HUES64 (cell line): ENCODE measurements at regions not wholly inside any gene's neighbourhood (a gene's known extent, or its start where the extent isn't known, plus 50 kb on each side); places are given as distances from the start of the nearest gene placed in this dataset.

Experiments
- H3K27ac ChIP-seq: 2 replicates; pipeline ENCODE4 v1.7.0; 2013; ENCODE audit warnings: low read depth, low read length, inconsistent platforms
- H3K27me3 ChIP-seq: 2 replicates; pipeline ENCODE4 v1.6.1; 2013; ENCODE audit warnings: mild to moderate bottlenecking, low read length; ENCODE audit not compliant: insufficient read depth
- H3K36me3 ChIP-seq: 2 replicates; pipeline ENCODE4 v1.6.1; 2013; ENCODE audit warnings: mild to moderate bottlenecking, low read length; ENCODE audit not compliant: insufficient read depth
- H3K4me1 ChIP-seq: 2 replicates; pipeline ENCODE4 v1.6.1; 2013; ENCODE audit warnings: mild to moderate bottlenecking, low read length, moderate library complexity; ENCODE audit not compliant: insufficient read depth
- H3K4me3 ChIP-seq: 2 replicates; pipeline ENCODE4 v1.5.1; 2013; ENCODE audit warnings: mild to moderate bottlenecking, low read length, moderate library complexity
- H3K9ac ChIP-seq: 2 replicates; pipeline ENCODE4 v1.6.1; 2013; ENCODE audit warnings: mild to moderate bottlenecking, low read depth, low read length
- H3K9me3 ChIP-seq: 2 replicates; pipeline ENCODE4 v1.6.1; 2013; ENCODE audit warnings: low read depth, low read length; ENCODE audit not compliant: insufficient read depth
- WGBS: fragments of 150-250, 120-280 bp; methylation state at CpG from one replicate; pipeline ENCODE4 v1.1.7; 2013; ENCODE audit warnings: missing lambda C conversion rate; 5-methylcytosine and 5-hydroxymethylcytosine counted together

GRCh38 chr7:13159467-13160184 lies 472.2 kb downstream of the ARL4A start:
- Histone ChIP-seq H3K9me3 (no peaks in the 10 kb centered on the region), H3K36me3 (no peaks in the 10 kb centered on the region), H3K9ac (no peak overlapping the region), H3K4me3 (no peak overlapping the region), H3K4me1 (no peaks in the 10 kb centered on the region; the same call in 1 of the 2 replicates), H3K27ac (no peak overlapping the region), H3K27me3 (no peaks in the 10 kb centered on the region)
- 89% methylated on average over 1 of the region's 2 CpGs for WGBS

DNA sequence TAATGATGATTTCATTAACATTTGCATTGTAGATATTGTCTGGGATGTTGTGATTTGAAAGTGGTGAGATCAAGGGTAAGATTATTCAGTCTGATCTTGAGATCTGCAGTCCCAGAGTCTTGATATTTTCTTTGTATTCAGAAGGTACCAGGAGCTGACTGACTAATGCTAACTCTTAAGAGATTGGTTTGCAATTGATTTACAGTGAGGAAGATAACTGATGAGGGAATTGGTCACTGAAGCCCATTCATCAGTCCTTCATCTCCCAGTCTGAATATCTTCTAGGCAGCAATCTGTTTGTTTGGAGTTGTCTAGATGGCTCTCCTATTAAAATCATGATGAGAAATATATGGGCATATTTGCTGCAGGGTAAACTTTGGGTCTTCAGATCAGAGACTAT lies 473.7 kb downstream of the ARL4A start:
- Histone ChIP-seq H3K36me3 (no peaks in the 10 kb centered on the region), H3K27ac (no peak overlapping the region), H3K9me3 (no peaks in the 10 kb centered on the region), H3K4me1 (no peaks in the 10 kb centered on the region), H3K9ac (no peak overlapping the region), H3K27me3 (no peaks in the 10 kb centered on the region), H3K4me3 (no peak overlapping the region)

- 95% methylated on average over 2 of the region's 4 CpGs for WGBS
- H3K9ac ChIP-seq = no peak overlapping the region
- H3K36me3 ChIP-seq = no peaks in the 10 kb centered on the region
- no peak overlapping the region for H3K27ac ChIP-seq
- no peak overlapping the region for H3K4me3 ChIP-seq
- H3K9me3 ChIP-seq = no peaks in the 10 kb centered on the region
- no peaks in the 10 kb centered on the region for H3K27me3 ChIP-seq
- no peaks in the 10 kb centered on the region for H3K4me1 ChIP-seq
These were observed 478.4 kb downstream of the ARL4A start for GRCh38 chr7:13165854-13166253.

- H3K36me3 ChIP-seq = no peaks in the 10 kb centered on the region
- no peak overlapping the region for H3K27ac ChIP-seq
- WGBS = 82% methylated on average over 1 of the region's 1 CpG
- H3K9me3 ChIP-seq = no peaks in the 10 kb centered on the region
- H3K9ac ChIP-seq = no peak overlapping the region
- no peaks in the 10 kb centered on the region for H3K4me1 ChIP-seq
- no peaks in the 10 kb centered on the region for H3K27me3 ChIP-seq
- no peak overlapping the region for H3K4me3 ChIP-seq
These were observed 479.4 kb downstream of the ARL4A start for GRCh38 chr7:13166801-13167200.

DNA sequence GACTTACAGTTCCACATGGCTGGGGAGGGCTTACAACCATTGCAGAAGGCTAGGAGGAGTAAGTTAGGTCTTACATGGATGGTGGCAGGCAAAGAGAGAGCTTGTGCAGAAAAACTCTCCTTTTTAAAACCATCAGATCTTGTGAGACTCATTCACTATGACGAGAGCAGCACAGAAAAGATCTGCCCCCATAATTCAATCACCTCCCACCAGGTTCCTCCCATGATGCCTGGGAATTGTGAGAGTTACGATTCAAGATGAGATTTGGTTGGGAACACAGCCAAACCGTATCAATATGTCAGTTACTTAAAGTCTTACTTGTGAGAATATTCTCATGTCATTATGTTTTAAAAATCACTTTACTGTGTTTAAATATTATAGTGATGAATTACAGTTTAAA lies 481.9 kb downstream of the ARL4A start:
- Histone ChIP-seq H3K4me3 (no peak overlapping the region), H3K27me3 (no peaks in the 10 kb centered on the region), H3K9ac (no peak overlapping the region), H3K4me1 (no peaks in the 10 kb centered on the region), H3K9me3 (no peaks in the 10 kb centered on the region), H3K27ac (no peak overlapping the region), H3K36me3 (no peaks in the 10 kb centered on the region)
- 88% methylated on average over 3 of the region's 3 CpGs for WGBS

GRCh38 chr7:13174991-13175390 lies 487.6 kb downstream of the ARL4A start:
- WGBS = no CpG with 5 or more reads among the region's 1 CpG
- Histone ChIP-seq H3K9me3 (no peaks in the 10 kb centered on the region), H3K9ac (no peak overlapping the region), H3K27ac (no peak overlapping the region), H3K36me3 (no peaks in the 10 kb centered on the region), H3K4me3 (no peak overlapping the region), H3K27me3 (no peaks in the 10 kb centered on the region), H3K4me1 (no peaks in the 10 kb centered on the region)

DNA sequence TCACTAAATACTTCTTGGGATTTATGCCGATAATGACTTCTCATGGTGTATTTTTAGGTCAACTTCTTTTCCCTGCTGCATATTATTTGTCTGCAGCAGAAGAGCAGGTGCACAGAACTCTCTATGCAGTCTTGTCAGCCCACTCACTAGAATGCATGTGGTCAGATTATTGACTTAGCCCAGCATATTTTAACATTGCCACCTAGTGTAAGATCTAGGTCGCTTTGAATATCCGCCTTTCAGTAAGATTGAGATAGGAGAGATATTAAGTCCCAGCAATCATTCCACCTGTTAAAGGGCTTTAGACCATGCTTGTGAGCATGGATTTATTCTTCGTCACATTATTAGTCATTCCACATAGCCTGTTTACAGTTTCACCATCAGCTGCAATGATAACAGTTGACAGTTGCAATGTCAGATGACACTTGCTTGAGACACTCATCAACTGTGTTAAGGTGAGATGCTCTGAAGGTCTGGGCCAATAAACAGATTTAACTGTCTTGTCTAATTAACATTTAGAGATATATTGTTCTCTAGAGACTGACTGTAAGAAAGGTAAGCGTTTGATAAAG lies 491.7 kb downstream of the ARL4A start:
- H3K9ac ChIP-seq = no peak overlapping the region
- no peak overlapping the region for H3K27ac ChIP-seq
- H3K9me3 ChIP-seq = no peaks in the 10 kb centered on the region
- H3K36me3 ChIP-seq = no peaks in the 10 kb centered on the region
- no peak overlapping the region for H3K4me3 ChIP-seq
- 92% methylated on average over 4 of the region's 5 CpGs for WGBS
- H3K27me3 ChIP-seq = no peaks in the 10 kb centered on the region
- no peaks in the 10 kb centered on the region for H3K4me1 ChIP-seq

DNA sequence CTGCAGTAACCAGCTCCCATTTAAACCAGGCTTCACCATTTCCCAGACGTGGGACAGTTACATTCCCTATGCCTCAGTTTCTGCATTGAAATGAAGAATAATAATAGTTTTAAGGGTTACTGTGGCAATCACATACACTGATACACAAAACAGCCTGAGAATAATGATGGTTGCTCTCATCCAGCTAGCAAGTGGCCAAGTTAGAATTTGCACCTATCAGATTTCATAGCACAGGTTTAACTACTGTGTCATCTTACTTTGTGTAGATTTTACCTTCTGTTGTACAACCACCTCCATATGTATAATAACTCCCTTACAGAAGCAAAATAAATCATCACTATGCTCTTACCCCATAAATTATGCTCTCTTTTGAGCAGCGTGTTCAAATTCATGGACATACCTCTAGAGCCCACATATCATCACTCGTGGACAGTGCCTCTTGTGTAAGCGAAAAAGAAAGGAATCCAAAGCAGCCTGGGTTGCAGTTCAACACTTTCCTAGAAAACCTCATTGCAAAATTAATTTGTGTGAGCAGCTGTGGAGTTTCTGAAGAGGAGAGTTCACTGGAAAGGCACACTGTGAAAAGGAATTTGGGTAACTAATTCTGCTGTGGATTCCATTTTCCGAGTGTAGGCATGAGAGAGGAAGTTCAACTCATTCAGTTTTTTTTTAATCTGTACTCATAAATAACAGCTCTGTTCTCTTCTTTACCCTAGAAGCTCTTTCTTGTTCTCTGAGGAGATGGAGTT lies 492.5 kb downstream of the ARL4A start:
- H3K36me3 ChIP-seq = no peaks in the 10 kb centered on the region
- H3K4me1 ChIP-seq = no peaks in the 10 kb centered on the region
- 90% methylated on average over 4 of the region's 5 CpGs for WGBS
- H3K27ac ChIP-seq = no peak overlapping the region
- H3K27me3 ChIP-seq = no peaks in the 10 kb centered on the region
- H3K9me3 ChIP-seq = no peaks in the 10 kb centered on the region
- no peak overlapping the region for H3K9ac ChIP-seq
- no peak overlapping the region for H3K4me3 ChIP-seq

GRCh38 chr7:13181216-13181615 lies 493.8 kb downstream of the ARL4A start:
- Histone ChIP-seq H3K4me1 (no peaks in the 10 kb centered on the region), H3K27me3 (no peaks in the 10 kb centered on the region), H3K9me3 (no peaks in the 10 kb centered on the region), H3K9ac (no peak overlapping the region), H3K27ac (no peak overlapping the region), H3K36me3 (no peaks in the 10 kb centered on the region), H3K4me3 (no peak overlapping the region)
- WGBS = 78% methylated on average over 3 of the region's 3 CpGs

GRCh38 chr7:13185139-13185538 lies 497.7 kb downstream of the ARL4A start:
- Histone ChIP-seq H3K4me1 (no peaks in the 10 kb centered on the region), H3K9me3 (no peaks in the 10 kb centered on the region), H3K36me3 (no peaks in the 10 kb centered on the region), H3K4me3 (no peak overlapping the region), H3K27me3 (no peaks in the 10 kb centered on the region), H3K27ac (no peak overlapping the region), H3K9ac (no peak overlapping the region)

GRCh38 chr7:13188236-13188805 lies 500.9 kb downstream of the ARL4A start:
- WGBS = 88% methylated on average over 5 of the region's 5 CpGs
- Histone ChIP-seq H3K4me3 (no peak overlapping the region), H3K9ac (no peak overlapping the region), H3K4me1 (no peaks in the 10 kb centered on the region), H3K36me3 (no peaks in the 10 kb centered on the region), H3K27me3 (no peaks in the 10 kb centered on the region), H3K9me3 (no peaks in the 10 kb centered on the region), H3K27ac (no peak overlapping the region)
